ENCODE measurements at regions not wholly inside any gene's neighbourhood (a gene's known extent, or its start where the extent isn't known, plus 50 kb on each side); places are given as distances from the start of the nearest gene placed in this dataset.

GRCh38 chr1:170806961-170807360 lies 128.4 kb upstream of the MROH9 start:
- TF ChIP-seq CTCF (IDR thresholded peaks at IDR 0.05) (no peak), POLR2A (IDR thresholded peaks at IDR 0.05) (no peak)

Data from body of pancreas (tissue), 4 donors.